ENCODE measurements at regions not wholly inside any gene's neighbourhood (a gene's known extent, or its start where the extent isn't known, plus 50 kb on each side); places are given as distances from the start of the nearest gene placed in this dataset.

- DNase-seq, result no peak
These were observed 68.1 kb downstream of the HTR5A start for GRCh38 chr7:155138204-155138603.

GRCh38 chr7:155141562-155141961 lies 71.4 kb downstream of the HTR5A start:
- DNase-seq, result no peak

- no peak for DNase-seq
These were observed 73.3 kb downstream of the HTR5A start for GRCh38 chr7:155143381-155143780.

GRCh38 chr7:155144371-155144770 lies 74.2 kb downstream of the HTR5A start:
- DNase-seq, result no peak

GRCh38 chr7:155145477-155146255 lies 75.5 kb downstream of the HTR5A start:
- no peak for DNase-seq

- no peak for DNase-seq
These were observed 77.0 kb downstream of the HTR5A start for GRCh38 chr7:155147172-155147571.

- no peak for DNase-seq
These were observed 77.5 kb downstream of the HTR5A start for GRCh38 chr7:155147624-155148023.

- DNase-seq, result no peak
These were observed 83.6 kb downstream of the HTR5A start for GRCh38 chr7:155153676-155154075.

GRCh38 chr7:155154586-155154985 lies 84.5 kb downstream of the HTR5A start:
- no peak for DNase-seq

GRCh38 chr7:155161690-155162089 lies 91.6 kb downstream of the HTR5A start:
- no peak for DNase-seq

GRCh38 chr7:155162422-155162821 lies 92.3 kb downstream of the HTR5A start:
- DNase-seq, result no peak

- no peak for DNase-seq
These were observed 93.6 kb downstream of the HTR5A start for GRCh38 chr7:155163696-155164095.

- no peak for DNase-seq
These were observed 94.2 kb downstream of the HTR5A start for GRCh38 chr7:155164316-155164715.

GRCh38 chr7:155166108-155166507 lies 96.0 kb downstream of the HTR5A start:
- no peak for DNase-seq

GRCh38 chr7:155166673-155167370 lies 96.7 kb downstream of the HTR5A start:
- no peak for DNase-seq

- DNase-seq, result no peak
These were observed 97.7 kb downstream of the HTR5A start for GRCh38 chr7:155167706-155168365.

GRCh38 chr7:155168597-155169480 lies 98.7 kb downstream of the HTR5A start:
- DNase-seq, result no peak

GRCh38 chr7:155169498-155170065 lies 99.5 kb downstream of the HTR5A start:
- DNase-seq, result no peak

GRCh38 chr7:155170331-155170730 lies 100.2 kb downstream of the HTR5A start:
- DNase-seq, result no peak

- no peak for DNase-seq
These were observed 102.0 kb downstream of the HTR5A start for GRCh38 chr7:155172141-155172540.

GRCh38 chr7:155173905-155174304 lies 103.8 kb downstream of the HTR5A start:
- no peak for DNase-seq

- DNase-seq, result no peak
These were observed 108.0 kb downstream of the HTR5A start for GRCh38 chr7:155178096-155178495.

GRCh38 chr7:155181768-155182167 lies 111.6 kb downstream of the HTR5A start:
- no peak for DNase-seq

All from kidney glomerular epithelial cell (primary cell).